ENCODE measurements at regions not wholly inside any gene's neighbourhood (a gene's known extent, or its start where the extent isn't known, plus 50 kb on each side); places are given as distances from the start of the nearest gene placed in this dataset.

GRCh38 chr4:149140841-149141240, 674.8 kb downstream of the IQCM start:
- no peak for DNase-seq
- H3K27me3 ChIP-seq, result no peaks in the 10 kb centered on the region
- H3K36me3 ChIP-seq, result no peaks in the 10 kb centered on the region
- no peak for ATAC-seq
- 66 to 75% methylated on average over 2 of the region's 2 CpGs for WGBS, 2 donors
- intact Hi-C loops (cut with DNase I), result no loop called here
- H3K9me3 ChIP-seq, result no peaks in the 10 kb centered on the region
- H3K4me1 ChIP-seq, result no peaks in the 10 kb centered on the region
- no peak overlapping the region for H3K27ac ChIP-seq
- no peak overlapping the region for H3K4me3 ChIP-seq
- TF ChIP-seq CTCF (IDR thresholded peaks at IDR 0.05), result no peak

- H3K9me3 ChIP-seq, result peaks cover 0 to 20% (median 6%) of the 10 kb centered on the region in 11 donors
- H3K27me3 ChIP-seq, result no peaks in the 10 kb centered on the region
- ATAC-seq, result no peak
- no peaks in the 10 kb centered on the region for H3K4me1 ChIP-seq
- no peak for TF ChIP-seq CTCF (IDR thresholded peaks at IDR 0.05)
- H3K4me3 ChIP-seq, result no peak overlapping the region
- WGBS, 2 donors, result 63 to 78% methylated on average over 3 of the region's 3 CpGs
- H3K36me3 ChIP-seq, result no peaks in the 10 kb centered on the region
- intact Hi-C loops (cut with DNase I), result no loop called here
- H3K27ac ChIP-seq, result no peak overlapping the region
- no peak for DNase-seq
These were observed 678.6 kb downstream of the IQCM start for GRCh38 chr4:149136951-149137620.

- no peaks in the 10 kb centered on the region for H3K27me3 ChIP-seq
- peaks cover 0 to 25% (median 6%) of the 10 kb centered on the region in 11 donors for H3K9me3 ChIP-seq
- no peak for DNase-seq
- 87% methylated on average over 4 of the region's 4 CpGs for WGBS, 2 donors
- H3K27ac ChIP-seq, result no peak overlapping the region
- intact Hi-C loops (cut with DNase I), result no loop called here
- no peaks in the 10 kb centered on the region for H3K4me1 ChIP-seq
- no peak overlapping the region for H3K4me3 ChIP-seq
- no peaks in the 10 kb centered on the region for H3K36me3 ChIP-seq
- no peak for ATAC-seq
- TF ChIP-seq CTCF (IDR thresholded peaks at IDR 0.05), result no peak
These were observed 680.6 kb downstream of the IQCM start for GRCh38 chr4:149135062-149135461.

GRCh38 chr4:149121023-149121404, 678.8 kb upstream of the NR3C2 start:
- 69 to 73% methylated on average over 5 of the region's 5 CpGs for WGBS, 2 donors

More at GRCh38 chr4:149121023-149121404, 678.8 kb upstream of the NR3C2 start:
- DNase-seq, result no peak
- Histone ChIP-seq H3K27me3 (no peaks in the 10 kb centered on the region), H3K27ac (peak overlapping the region in 3 of 10 donors; percentile 16 to 59 (median 52)), H3K36me3 (no peaks in the 10 kb centered on the region), H3K9me3 (no peaks in the 10 kb centered on the region), H3K4me3 (no peak overlapping the region), H3K4me1 (peaks cover 0 to 20% (median 0%) of the 10 kb centered on the region in 9 donors)
- intact Hi-C loops (cut with DNase I), result no loop called here
- ATAC-seq, result peak in 4 of 8 donors; percentile 7 to 85 (median 64)
- no peak for TF ChIP-seq CTCF (IDR thresholded peaks at IDR 0.05)
